ENCODE measurements at regions not wholly inside any gene's neighbourhood (a gene's known extent, or its start where the extent isn't known, plus 50 kb on each side); places are given as distances from the start of the nearest gene placed in this dataset.
"Not testable (repeated sequence)": the region's sequence is repeated elsewhere in the genome, so short reads cannot be mapped to it uniquely, and the experiment has no call there.

DNA sequence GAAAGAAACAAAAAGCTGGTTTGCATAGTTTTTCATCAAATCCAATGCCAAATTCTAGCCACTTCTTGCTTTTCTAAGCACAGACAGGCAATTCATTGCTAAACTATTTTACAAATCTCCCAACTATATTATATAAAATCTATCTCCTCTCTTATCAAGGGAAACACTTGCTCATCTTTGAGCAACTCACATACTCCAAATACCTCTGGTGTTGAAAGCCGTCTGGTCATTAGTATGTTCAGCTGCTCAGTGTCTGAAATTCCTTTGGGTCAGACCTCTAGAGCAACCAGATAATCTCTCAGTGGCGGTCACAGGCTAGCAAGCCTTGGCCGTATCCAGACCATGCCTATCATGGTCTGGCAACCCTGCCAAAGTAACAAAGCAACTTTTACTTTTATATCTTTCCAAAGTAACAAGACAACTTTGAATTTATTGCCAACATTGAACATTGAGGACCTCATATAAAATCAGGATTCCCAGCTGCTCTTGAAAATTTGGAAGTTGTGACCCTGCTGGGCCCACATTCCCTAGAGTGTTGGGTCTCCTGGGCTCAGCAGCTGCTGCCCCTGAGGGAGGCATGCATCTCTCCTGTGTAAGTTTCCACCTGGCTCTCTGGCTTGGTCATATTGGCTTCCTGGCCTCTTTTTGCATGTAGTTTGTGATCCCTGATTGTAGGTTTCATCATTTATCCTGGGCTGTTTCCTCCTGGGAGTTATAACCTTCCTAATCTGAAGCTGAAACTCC, 56.8 kb upstream of the LANCL2 start:
- no peak overlapping the region for H3K4me3 Mint-ChIP-seq (ENCODE audit: unreplicated experiment)
- TSS peak; percentile 97 for BruUV-seq (replicated peaks)
- no peaks in the 10 kb centered on the region for H3K27me3 ChIP-seq (replicated peaks; ENCODE audit: control insufficient read depth, insufficient read depth, low read length)
- peaks cover 7% of the 10 kb centered on the region for H3K36me3 Mint-ChIP-seq (ENCODE audit: insufficient read depth, unreplicated experiment)
- TF ChIP-seq, protein P1, sequence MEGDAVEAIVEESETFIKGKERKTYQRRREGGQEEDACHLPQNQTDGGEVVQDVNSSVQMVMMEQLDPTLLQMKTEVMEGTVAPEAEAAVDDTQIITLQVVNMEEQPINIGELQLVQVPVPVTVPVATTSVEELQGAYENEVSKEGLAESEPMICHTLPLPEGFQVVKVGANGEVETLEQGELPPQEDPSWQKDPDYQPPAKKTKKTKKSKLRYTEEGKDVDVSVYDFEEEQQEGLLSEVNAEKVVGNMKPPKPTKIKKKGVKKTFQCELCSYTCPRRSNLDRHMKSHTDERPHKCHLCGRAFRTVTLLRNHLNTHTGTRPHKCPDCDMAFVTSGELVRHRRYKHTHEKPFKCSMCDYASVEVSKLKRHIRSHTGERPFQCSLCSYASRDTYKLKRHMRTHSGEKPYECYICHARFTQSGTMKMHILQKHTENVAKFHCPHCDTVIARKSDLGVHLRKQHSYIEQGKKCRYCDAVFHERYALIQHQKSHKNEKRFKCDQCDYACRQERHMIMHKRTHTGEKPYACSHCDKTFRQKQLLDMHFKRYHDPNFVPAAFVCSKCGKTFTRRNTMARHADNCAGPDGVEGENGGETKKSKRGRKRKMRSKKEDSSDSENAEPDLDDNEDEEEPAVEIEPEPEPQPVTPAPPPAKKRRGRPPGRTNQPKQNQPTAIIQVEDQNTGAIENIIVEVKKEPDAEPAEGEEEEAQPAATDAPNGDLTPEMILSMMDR (IDR thresholded peaks at IDR 0.05; ENCODE audit: insufficient read depth in 1 of 2, low read depth in 1 of 2, low read length in 1 of 2, severe bottlenecking in 1 of 2, unreplicated experiment in 1 of 2) = no peak
- peaks cover 23% of the 10 kb centered on the region for H3K4me1 ChIP-seq
- H3K4me1 Mint-ChIP-seq (ENCODE audit: low read depth, unreplicated experiment) = peaks cover 26% of the 10 kb centered on the region
- no peak overlapping the region for H3K4me3 ChIP-seq (ENCODE audit: low read depth, low read length)
- H3K9me3 ChIP-seq = no peaks in the 10 kb centered on the region
- no peaks in the 10 kb centered on the region for H3K27me3 Mint-ChIP-seq (ENCODE audit: insufficient read depth, unreplicated experiment)
- no peaks in the 10 kb centered on the region for H3K9me3 Mint-ChIP-seq (ENCODE audit: unreplicated experiment)
- peak overlapping the region; percentile 92 for H3K27ac Mint-ChIP-seq (ENCODE audit: unreplicated experiment)
- ChIA-PET CTCF (no interaction called here), POLR2A (interaction anchor here (0.5 to 1.6 kb wide), 2 partner anchors 29 to 58 kb away, joined by 3 to 9 read pairs; no protein-coding TSS in a partner anchor)
- DNase-seq = peak; percentile 78
- intact Hi-C loops (cut with micrococcal nuclease; ENCODE audit: unreplicated experiment) = loop anchor here (1.0 kb wide), 2 partner anchors 28 to 57 kb away; partner anchors contain the start of gene LANCL2
- H3K36me3 ChIP-seq (ENCODE audit: control insufficient read depth, insufficient read depth, low read length) = no peaks in the 10 kb centered on the region

DNA sequence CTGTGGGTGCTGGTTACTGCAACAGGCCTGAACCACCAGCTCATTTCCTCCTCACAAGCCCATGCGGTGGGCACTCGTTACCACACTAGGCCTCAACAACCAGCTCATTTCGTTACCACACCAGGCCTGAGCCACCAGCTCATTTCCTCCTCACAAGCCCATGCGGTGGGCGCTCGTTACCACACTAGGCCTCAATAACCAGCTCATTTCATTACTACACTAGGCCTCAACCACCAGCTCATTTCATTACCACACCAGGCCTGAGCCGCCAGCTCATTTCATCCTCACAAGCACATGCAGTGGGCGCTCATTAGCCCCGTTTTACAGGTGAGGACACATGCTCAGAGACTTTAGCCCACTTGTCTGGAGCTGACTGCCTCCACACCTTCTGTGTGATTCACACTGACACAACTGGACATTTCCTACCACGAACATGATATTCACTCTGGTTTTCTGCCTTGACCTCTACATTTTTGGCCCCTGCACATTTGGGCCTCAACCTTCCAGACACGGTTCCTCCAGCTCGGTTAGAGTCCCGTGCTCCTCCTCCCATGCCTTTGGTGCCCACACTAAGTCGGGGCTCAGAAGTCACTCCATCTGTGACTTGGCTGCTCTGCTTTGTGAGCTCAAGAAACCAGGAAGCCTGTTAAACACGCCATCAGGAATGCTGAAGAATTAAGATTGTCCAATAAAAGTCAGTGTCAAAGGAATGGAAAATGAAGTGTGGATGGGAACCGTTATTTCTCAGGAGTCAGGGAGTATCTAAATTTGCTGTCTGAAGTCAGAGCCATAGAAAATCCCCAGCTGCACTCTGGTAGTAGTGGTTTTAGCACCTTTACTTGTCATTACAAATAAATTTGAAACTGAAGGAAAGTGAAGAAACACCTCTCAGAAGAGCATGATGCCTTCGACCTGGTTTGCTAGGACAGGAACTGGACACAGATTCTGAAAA, 55.8 kb upstream of the LANCL2 start:
- intact Hi-C loops (cut with micrococcal nuclease; ENCODE audit: unreplicated experiment) = no loop called here
- DNase-seq = no peak
- H3K4me3 Mint-ChIP-seq (ENCODE audit: unreplicated experiment) = no peak overlapping the region
- ChIA-PET CTCF (no interaction called here), POLR2A (interaction anchor here (1.6 kb wide), 1 partner anchor 57 kb away, joined by 9 read pairs; no protein-coding TSS in a partner anchor)
- no peaks in the 10 kb centered on the region for H3K27me3 Mint-ChIP-seq (ENCODE audit: insufficient read depth, unreplicated experiment)
- Histone ChIP-seq H3K9me3 (no peaks in the 10 kb centered on the region), H3K4me1 (peaks cover 23% of the 10 kb centered on the region), H3K36me3 (ENCODE audit: control insufficient read depth, insufficient read depth, low read length) (no peaks in the 10 kb centered on the region), H3K27me3 (replicated peaks; ENCODE audit: control insufficient read depth, insufficient read depth, low read length) (no peaks in the 10 kb centered on the region), H3K4me3 (ENCODE audit: low read depth, low read length) (no peak overlapping the region)
- TF ChIP-seq, protein P1 (IDR thresholded peaks at IDR 0.05; ENCODE audit: insufficient read depth in 1 of 2, low read depth in 1 of 2, low read length in 1 of 2, severe bottlenecking in 1 of 2, unreplicated experiment in 1 of 2) = no peak
- H3K9me3 Mint-ChIP-seq (ENCODE audit: unreplicated experiment) = no peaks in the 10 kb centered on the region
- peak overlapping the region; percentile 92 for H3K27ac Mint-ChIP-seq (ENCODE audit: unreplicated experiment)
- H3K36me3 Mint-ChIP-seq (ENCODE audit: insufficient read depth, unreplicated experiment) = peaks cover 7% of the 10 kb centered on the region
- no TSS peak for BruUV-seq (replicated peaks)
- H3K4me1 Mint-ChIP-seq (ENCODE audit: low read depth, unreplicated experiment) = peaks cover 26% of the 10 kb centered on the region

DNA sequence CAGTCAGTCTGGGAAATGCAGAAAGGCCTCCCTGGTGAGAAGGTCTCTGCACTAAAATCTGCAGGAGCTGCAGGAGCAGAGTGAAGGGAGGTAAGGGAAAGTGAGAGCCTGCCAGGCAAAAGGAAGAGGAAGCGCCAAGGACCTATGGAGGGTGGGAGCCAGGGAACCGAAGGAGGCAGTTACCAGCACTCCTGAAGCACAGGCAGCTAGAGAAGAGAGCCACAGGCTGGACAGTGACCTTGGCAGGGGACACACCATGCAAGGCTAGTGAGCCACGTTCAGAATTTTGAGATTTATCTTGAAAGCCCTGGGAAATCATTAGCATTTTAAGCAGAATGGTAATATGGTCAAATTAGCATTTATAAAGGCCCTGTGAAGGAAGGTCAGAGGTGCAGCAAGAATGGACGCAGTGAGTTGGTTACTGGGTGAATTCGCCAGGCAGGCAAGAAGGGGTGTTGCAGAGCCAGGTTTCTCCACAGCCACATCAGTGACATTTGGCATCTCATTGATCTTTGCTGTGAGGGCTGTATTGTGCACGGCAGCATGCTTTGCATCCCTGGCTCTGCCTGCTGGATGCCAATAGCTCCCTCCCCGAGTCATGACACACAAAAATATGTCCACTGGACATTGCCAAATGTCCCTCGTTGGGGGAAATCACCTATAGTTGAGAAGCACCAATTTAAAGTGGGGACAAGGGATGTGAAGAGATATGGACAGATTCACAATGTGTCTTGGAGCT, 54.7 kb upstream of the LANCL2 start:
- H3K9me3 ChIP-seq = no peaks in the 10 kb centered on the region
- no TSS peak for BruUV-seq (replicated peaks)
- no peaks in the 10 kb centered on the region for H3K27me3 ChIP-seq (replicated peaks; ENCODE audit: control insufficient read depth, insufficient read depth, low read length)
- no peaks in the 10 kb centered on the region for H3K36me3 ChIP-seq (ENCODE audit: control insufficient read depth, insufficient read depth, low read length)
- TF ChIP-seq, protein P1 (IDR thresholded peaks at IDR 0.05; ENCODE audit: insufficient read depth in 1 of 2, low read depth in 1 of 2, low read length in 1 of 2, severe bottlenecking in 1 of 2, unreplicated experiment in 1 of 2) = no peak
- peaks cover 23% of the 10 kb centered on the region for H3K4me1 ChIP-seq
- Mint-ChIP-seq H3K4me1 (ENCODE audit: low read depth, unreplicated experiment) (peaks cover 26% of the 10 kb centered on the region), H3K4me3 (ENCODE audit: unreplicated experiment) (no peak overlapping the region), H3K36me3 (ENCODE audit: insufficient read depth, unreplicated experiment) (peaks cover 7% of the 10 kb centered on the region), H3K9me3 (ENCODE audit: unreplicated experiment) (no peaks in the 10 kb centered on the region), H3K27ac (ENCODE audit: unreplicated experiment) (no peak overlapping the region), H3K27me3 (ENCODE audit: insufficient read depth, unreplicated experiment) (no peaks in the 10 kb centered on the region)
- no peak for DNase-seq
- ChIA-PET POLR2A (no interaction called here), CTCF (no interaction called here)
- no peak overlapping the region for H3K4me3 ChIP-seq (ENCODE audit: low read depth, low read length)
- intact Hi-C loops (cut with micrococcal nuclease; ENCODE audit: unreplicated experiment) = no loop called here

DNA sequence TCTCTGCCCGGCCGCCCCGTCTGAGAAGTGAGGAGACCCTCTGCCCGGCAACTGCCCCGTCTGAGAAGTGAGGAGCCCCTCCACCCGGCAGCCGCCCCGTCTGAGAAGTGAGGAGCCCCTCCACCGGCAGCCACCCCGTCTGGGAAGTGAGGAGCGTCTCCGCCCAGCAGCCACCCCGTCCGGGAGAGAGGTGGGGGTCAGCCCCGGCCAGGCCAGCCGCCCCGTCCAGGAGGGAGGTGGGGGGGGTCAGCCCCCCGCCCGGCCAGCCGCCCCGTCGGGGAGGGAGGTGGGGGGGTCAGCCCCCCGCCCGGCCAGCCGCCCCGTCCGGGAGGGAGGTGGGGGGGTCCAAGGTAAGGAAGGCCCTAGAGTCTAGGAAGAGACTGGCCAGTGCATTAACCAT, 53.2 kb upstream of the LANCL2 start:
- BruUV-seq (replicated peaks); intact Hi-C loops (cut with micrococcal nuclease; ENCODE audit: unreplicated experiment); H3K9me3 Mint-ChIP-seq (ENCODE audit: unreplicated experiment); DNase-seq; H3K4me3 ChIP-seq (ENCODE audit: low read depth, low read length); H3K27me3 Mint-ChIP-seq (ENCODE audit: insufficient read depth, unreplicated experiment); H3K27me3 ChIP-seq (replicated peaks; ENCODE audit: control insufficient read depth, insufficient read depth, low read length); H3K9me3 ChIP-seq; H3K36me3 ChIP-seq (ENCODE audit: control insufficient read depth, insufficient read depth, low read length); H3K36me3 Mint-ChIP-seq (ENCODE audit: insufficient read depth, unreplicated experiment); H3K4me3 Mint-ChIP-seq (ENCODE audit: unreplicated experiment); CTCF ChIA-PET; POLR2A ChIA-PET; H3K27ac Mint-ChIP-seq (ENCODE audit: unreplicated experiment): not testable (repeated sequence)
- peaks cover 23% of the 10 kb centered on the region for H3K4me1 ChIP-seq
- H3K4me1 Mint-ChIP-seq (ENCODE audit: low read depth, unreplicated experiment) = peaks cover 24% of the 10 kb centered on the region

Data from Caco-2 (cell line).